Esophagus squamous epithelium (tissue), 5 donors: ENCODE measurements at regions not wholly inside any gene's neighbourhood (a gene's known extent, or its start where the extent isn't known, plus 50 kb on each side); places are given as distances from the start of the nearest gene placed in this dataset.

Experiments used
- DNase-seq: peaks from one replicate; lab custom pipeline; 2025; lab: John Stamatoyannopoulos, UW
- H3K27ac ChIP-seq, 4 donors: fragments of 200-600 bp; sonication (generic); one replicate each; pipeline ENCODE4 v1.5.1; 2016 to 2019; ENCODE audit warnings: mild to moderate bottlenecking in 1 of 4
- H3K27me3 ChIP-seq, 4 donors: fragments of 200-600 bp; sonication (generic); 1 replicate in 3 of 4; 2 replicates in 1 of 4; pipeline versions ENCODE4 v1.5.1 to v1.6.0; 2017 to 2021; ENCODE audit warnings: antibody characterized with exemption in 1 of 4
- H3K36me3 ChIP-seq, 3 donors: fragments of 200-600 bp; sonication (generic); one replicate each; pipeline ENCODE4 v1.5.1; 2016 to 2019
- H3K4me1 ChIP-seq, 3 donors: fragments of 200-600 bp; sonication (generic); one replicate each; pipeline ENCODE4 v1.5.1; 2017 to 2019
- H3K4me3 ChIP-seq, 4 donors: fragments of 200-600 bp; sonication (generic); 1 replicate in 3 of 4; 2 replicates in 1 of 4; pipeline ENCODE4 v1.5.1; 2016 to 2019; ENCODE audit warnings: mild to moderate bottlenecking in 2 of 4, moderate library complexity in 1 of 4
- H3K9me3 ChIP-seq, 3 donors: fragments of 200-600 bp; sonication (generic); one replicate each; pipeline ENCODE4 v1.5.1; 2016 to 2019
- POLR2A ChIP-seq, 4 donors: fragments of 450-650 bp; IDR thresholded peaks; one replicate each; pipeline ENCODE4 v1.6.1; 2017; ENCODE audit warnings: antibody characterized with exemption in 4 of 4, mild to moderate bottlenecking in 4 of 4, moderate library complexity in 3 of 4
- WGBS, 2 donors: methylation state at CpG; one replicate each; pipeline ENCODE4 v1.1.5; 2018; 5-methylcytosine and 5-hydroxymethylcytosine counted together
- intact Hi-C: fragments of 100-400 bp; cut with DNase I; formaldehyde crosslinking; loops from one replicate; pipeline ENCODE4 v1.15.0; 2022
- TF ChIP-seq, protein P1 (sequence below), 6 experiments: fragments of 450-650 bp in 4 of 6; fragments of 200-600 bp in 2 of 6; sonication (generic) in 2 of 6; IDR thresholded peaks; one replicate each; pipeline ENCODE4 v1.5.1; 2016 to 2019; ENCODE audit warnings: antibody characterized with exemption in 6 of 6, mild to moderate bottlenecking in 4 of 6, moderate library complexity in 4 of 6
- donor health status: DM: yes; HTN: yes; CAD: no.

DNA sequence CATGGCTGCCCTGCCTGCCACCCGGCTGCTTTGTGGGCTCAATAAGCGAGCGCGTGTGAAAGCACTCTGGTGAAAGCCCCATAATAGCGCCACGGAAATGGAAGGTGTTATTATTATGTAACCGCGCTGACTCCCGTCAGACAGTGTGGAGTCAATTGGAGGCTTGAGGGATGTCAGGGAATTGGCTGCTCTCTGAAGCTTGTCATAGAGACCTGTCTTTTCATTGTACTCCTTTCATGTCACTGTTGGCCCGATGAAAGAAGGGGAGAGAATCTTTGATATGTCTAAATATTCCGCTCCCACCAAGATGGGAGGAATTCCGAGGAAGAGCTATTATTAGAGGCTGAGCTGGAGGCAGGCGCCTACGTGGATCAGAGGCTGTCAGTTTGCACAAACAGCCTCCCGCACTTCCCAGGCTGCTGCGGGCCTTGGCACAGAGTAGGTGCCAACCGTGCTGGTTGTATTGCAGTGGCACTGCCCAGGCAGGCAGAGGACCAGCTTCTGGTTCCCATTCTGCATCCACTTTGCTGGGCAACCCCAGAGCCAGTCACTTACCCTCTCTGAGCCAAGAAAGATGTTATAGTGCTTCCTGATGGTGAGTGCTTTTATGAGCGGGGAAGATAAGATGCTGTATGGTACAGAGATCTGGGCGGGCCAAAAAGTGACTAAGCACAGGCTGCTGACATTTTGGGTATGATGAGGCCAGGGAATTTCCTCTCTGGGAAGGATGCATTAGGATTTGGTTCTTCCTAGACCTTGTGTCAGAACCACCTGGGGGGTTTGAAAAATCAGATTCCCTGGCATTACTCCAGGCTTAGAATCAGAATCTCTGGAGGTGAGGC lies 151.4 kb downstream of the RPS24 start:
- H3K27ac ChIP-seq: no peak overlapping the region
- DNase-seq: no peak
- H3K27me3 ChIP-seq: no peaks in the 10 kb centered on the region
- H3K36me3 ChIP-seq: no peaks in the 10 kb centered on the region
- H3K4me3 ChIP-seq: no peak overlapping the region
- intact Hi-C loops: no loop called here
- TF ChIP-seq, protein P1, sequence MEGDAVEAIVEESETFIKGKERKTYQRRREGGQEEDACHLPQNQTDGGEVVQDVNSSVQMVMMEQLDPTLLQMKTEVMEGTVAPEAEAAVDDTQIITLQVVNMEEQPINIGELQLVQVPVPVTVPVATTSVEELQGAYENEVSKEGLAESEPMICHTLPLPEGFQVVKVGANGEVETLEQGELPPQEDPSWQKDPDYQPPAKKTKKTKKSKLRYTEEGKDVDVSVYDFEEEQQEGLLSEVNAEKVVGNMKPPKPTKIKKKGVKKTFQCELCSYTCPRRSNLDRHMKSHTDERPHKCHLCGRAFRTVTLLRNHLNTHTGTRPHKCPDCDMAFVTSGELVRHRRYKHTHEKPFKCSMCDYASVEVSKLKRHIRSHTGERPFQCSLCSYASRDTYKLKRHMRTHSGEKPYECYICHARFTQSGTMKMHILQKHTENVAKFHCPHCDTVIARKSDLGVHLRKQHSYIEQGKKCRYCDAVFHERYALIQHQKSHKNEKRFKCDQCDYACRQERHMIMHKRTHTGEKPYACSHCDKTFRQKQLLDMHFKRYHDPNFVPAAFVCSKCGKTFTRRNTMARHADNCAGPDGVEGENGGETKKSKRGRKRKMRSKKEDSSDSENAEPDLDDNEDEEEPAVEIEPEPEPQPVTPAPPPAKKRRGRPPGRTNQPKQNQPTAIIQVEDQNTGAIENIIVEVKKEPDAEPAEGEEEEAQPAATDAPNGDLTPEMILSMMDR (IDR thresholded peaks at IDR 0.05): no peak
- no peaks in the 10 kb centered on the region for H3K9me3 ChIP-seq
- H3K4me1 ChIP-seq: peaks cover 0 to 24% (median 8%) of the 10 kb centered on the region in 3 donors
- WGBS, 2 donors: 68 to 78% methylated on average over 14 to 15 of the region's 19 CpGs

DNA sequence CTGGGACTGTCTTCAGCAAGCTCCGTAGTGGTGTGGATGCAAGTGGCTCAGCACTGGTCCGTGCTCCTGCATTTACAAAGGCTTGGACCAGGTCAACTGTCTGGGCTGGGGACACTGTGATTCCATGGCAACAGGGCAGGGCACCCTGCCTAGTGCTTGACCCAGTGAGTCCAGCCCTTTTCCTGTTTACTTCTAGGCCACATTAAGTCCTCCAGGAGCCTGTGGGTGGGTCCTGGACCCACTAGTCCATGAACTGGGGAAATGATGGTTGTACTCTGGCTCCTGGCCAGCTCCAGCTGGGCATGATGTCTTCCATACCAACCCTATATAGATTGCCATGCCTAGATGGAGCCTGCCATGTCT lies 152.0 kb downstream of the RPS24 start:
- TF ChIP-seq, protein P1 (IDR thresholded peaks at IDR 0.05): no peak
- no peak for TF ChIP-seq POLR2A (IDR thresholded peaks at IDR 0.05)
- Histone ChIP-seq H3K4me1 (peaks cover 0 to 20% (median 8%) of the 10 kb centered on the region in 3 donors), H3K9me3 (no peaks in the 10 kb centered on the region), H3K27me3 (no peaks in the 10 kb centered on the region), H3K36me3 (no peaks in the 10 kb centered on the region), H3K27ac (no peak overlapping the region), H3K4me3 (no peak overlapping the region)
- 68% methylated on average over 2 of the region's 2 CpGs; no CpG with 5 or more reads in 1 of the 2 donors for WGBS, 2 donors
- DNase-seq: no peak
- intact Hi-C loops: no loop called here

- H3K27me3 ChIP-seq: no peaks in the 10 kb centered on the region
- no peaks in the 10 kb centered on the region for H3K9me3 ChIP-seq
- TF ChIP-seq, protein P1 (IDR thresholded peaks at IDR 0.05): no peak
- TF ChIP-seq POLR2A (IDR thresholded peaks at IDR 0.05): no peak
- intact Hi-C loops: no loop called here
- H3K36me3 ChIP-seq: no peaks in the 10 kb centered on the region
- no peak overlapping the region for H3K4me3 ChIP-seq
- peaks cover 0 to 12% (median 8%) of the 10 kb centered on the region in 3 donors for H3K4me1 ChIP-seq
- no peak for DNase-seq
- 66 to 82% methylated on average over 3 of the region's 3 CpGs for WGBS, 2 donors
- no peak overlapping the region for H3K27ac ChIP-seq
Measured at GRCh38 chr10:78186572-78186971, 152.9 kb downstream of the RPS24 start.

- Histone ChIP-seq H3K36me3 (no peaks in the 10 kb centered on the region), H3K4me3 (no peak overlapping the region), H3K27me3 (no peaks in the 10 kb centered on the region), H3K9me3 (no peaks in the 10 kb centered on the region), H3K27ac (no peak overlapping the region), H3K4me1 (peaks cover 0 to 8% (median 8%) of the 10 kb centered on the region in 3 donors)
- TF ChIP-seq, protein P1 (IDR thresholded peaks at IDR 0.05): no peak
- TF ChIP-seq POLR2A (IDR thresholded peaks at IDR 0.05): no peak
- WGBS, 2 donors: 88% methylated on average over 2 of the region's 2 CpGs; no CpG with 5 or more reads in 1 of the 2 donors
- intact Hi-C loops: no loop called here
- no peak for DNase-seq
Measured at GRCh38 chr10:78187371-78187770, 153.7 kb downstream of the RPS24 start.

GRCh38 chr10:78188446-78188845 lies 154.8 kb downstream of the RPS24 start:
- Histone ChIP-seq H3K4me3 (no peak overlapping the region), H3K4me1 (peaks cover 0 to 8% (median 8%) of the 10 kb centered on the region in 3 donors), H3K27me3 (no peaks in the 10 kb centered on the region), H3K27ac (no peak overlapping the region), H3K9me3 (peaks cover 0 to 9% (median 5%) of the 10 kb centered on the region in 3 donors), H3K36me3 (no peaks in the 10 kb centered on the region)
- intact Hi-C loops: no loop called here
- no peak for TF ChIP-seq POLR2A (IDR thresholded peaks at IDR 0.05)
- TF ChIP-seq, protein P1 (IDR thresholded peaks at IDR 0.05): no peak
- WGBS, 2 donors: 87 to 88% methylated on average over 3 to 4 of the region's 4 CpGs
- no peak for DNase-seq
